CD14-positive monocyte (primary cell): ENCODE measurements at regions not wholly inside any gene's neighbourhood (a gene's known extent, or its start where the extent isn't known, plus 50 kb on each side); places are given as distances from the start of the nearest gene placed in this dataset.

Experiments used
- DNase-seq, 3 donors: peaks; one replicate each; pipeline ENCODE4 v3.0.0-alpha.2; 2011 to 2022
- H2AFZ ChIP-seq: 2 replicates; pipeline ENCODE4 v1.6.0; 2012; ENCODE audit warnings: mild to moderate bottlenecking, low read depth, low read length, inconsistent platforms; ENCODE audit not compliant: insufficient read depth, poor library complexity, severe bottlenecking
- H3K27ac ChIP-seq, 2 donors: 1 replicate in 1 of 2; 2 replicates in 1 of 2; pipeline ENCODE4 v1.5.1; 2012 to 2013; ENCODE audit warnings: low read length in 2 of 2, control low read depth in 1 of 2, inconsistent platforms in 1 of 2, low read depth in 1 of 2, mild to moderate bottlenecking in 1 of 2
- H3K27me3 ChIP-seq, 2 donors: one replicate each; pipeline versions ENCODE4 v1.6.0 to v1.6.1; 2011 to 2013; ENCODE audit warnings: low read length in 2 of 2; ENCODE audit not compliant: control insufficient read depth in 2 of 2, insufficient read depth in 2 of 2
- H3K36me3 ChIP-seq, 2 donors: replicated peaks in 1 of 2; 1 replicate in 1 of 2; 2 replicates in 1 of 2; pipeline versions ENCODE4 v1.5.1 to v1.6.1; 2012 to 2013; ENCODE audit warnings: low read length in 2 of 2, control low read depth in 1 of 2, inconsistent platforms in 1 of 2, mild to moderate bottlenecking in 1 of 2; ENCODE audit not compliant: insufficient read depth in 2 of 2, control insufficient read depth in 1 of 2
- H3K4me1 ChIP-seq, 2 donors: 1 replicate in 1 of 2; 2 replicates in 1 of 2; pipeline versions ENCODE4 v1.5.1 to v1.6.1; 2012 to 2013; ENCODE audit warnings: low read length in 2 of 2, control low read depth in 1 of 2, inconsistent platforms in 1 of 2, mild to moderate bottlenecking in 1 of 2, moderate library complexity in 1 of 2; ENCODE audit not compliant: insufficient read depth in 2 of 2, control insufficient read depth in 1 of 2
- H3K4me2 ChIP-seq: replicated peaks from 2 replicates; pipeline ENCODE3; 2012; ENCODE audit warnings: low read length, moderate library complexity, mild to moderate bottlenecking; ENCODE audit not compliant: poor library complexity, severe bottlenecking; ENCODE audit errors: extremely low read depth
- H3K4me3 ChIP-seq, 3 experiments: fragments of 200-600 bp in 1 of 3; sonication (generic) in 1 of 3; replicated peaks in 1 of 3; 1 replicate in 2 of 3; 2 replicates in 1 of 3; pipeline ENCODE4 v1.5.1; 2011 to 2013; ENCODE audit warnings: low read length in 3 of 3, mild to moderate bottlenecking in 3 of 3, control low read depth in 2 of 3, low read depth in 2 of 3, inconsistent platforms in 1 of 3, moderate library complexity in 1 of 3
- H3K79me2 ChIP-seq: 2 replicates; pipeline ENCODE4 v1.6.0; 2012; ENCODE audit warnings: mild to moderate bottlenecking, control low read depth, inconsistent platforms, low read length, moderate library complexity; ENCODE audit not compliant: insufficient read depth
- H3K9ac ChIP-seq: 2 replicates; pipeline ENCODE4 v1.6.0; 2017; ENCODE audit warnings: low read length, mild to moderate bottlenecking; ENCODE audit not compliant: insufficient read depth, poor library complexity, severe bottlenecking
- H3K9me3 ChIP-seq, 2 donors: replicated peaks in 1 of 2; 1 replicate in 1 of 2; 2 replicates in 1 of 2; pipeline versions ENCODE4 v1.5.1 to v1.6.1; 2012 to 2013; ENCODE audit warnings: low read length in 2 of 2, control low read depth in 1 of 2; ENCODE audit not compliant: control insufficient read depth in 1 of 2, insufficient read depth in 1 of 2
- H4K20me1 ChIP-seq: 2 replicates; pipeline ENCODE4 v1.6.0; 2012; ENCODE audit warnings: mild to moderate bottlenecking, low read length, control low read depth, moderate library complexity; ENCODE audit not compliant: insufficient read depth
- H3K27ac Mint-ChIP-seq, 7 donors: one replicate each; pipeline ENCODE4 v1.8.0; 2020; ENCODE audit warnings: mild to moderate bottlenecking in 7 of 7, mixed read lengths in 7 of 7, moderate library complexity in 6 of 7, inconsistent platforms in 2 of 7
- H3K27me3 Mint-ChIP-seq, 3 donors: one replicate each; pipeline ENCODE4 v1.8.0; 2021 to 2022; ENCODE audit warnings: low read depth in 3 of 3, mild to moderate bottlenecking in 3 of 3, mixed read lengths in 3 of 3, moderate library complexity in 3 of 3, inconsistent platforms in 1 of 3
- H3K36me3 Mint-ChIP-seq, 2 donors: one replicate each; pipeline ENCODE4 v1.8.0; 2020; ENCODE audit warnings: mixed read lengths in 2 of 2, inconsistent platforms in 1 of 2, mild to moderate bottlenecking in 1 of 2
- H3K4me1 Mint-ChIP-seq: one replicate; pipeline ENCODE4 v1.8.0; 2020; ENCODE audit warnings: mild to moderate bottlenecking, mixed read lengths
- H3K4me3 Mint-ChIP-seq, 2 donors: one replicate each; pipeline ENCODE4 v1.8.0; 2020; ENCODE audit warnings: mild to moderate bottlenecking in 2 of 2, mixed read lengths in 2 of 2, moderate library complexity in 1 of 2
- H3K9me3 Mint-ChIP-seq, 7 donors: one replicate each; pipeline ENCODE4 v1.8.0; 2020 to 2022; ENCODE audit warnings: mixed read lengths in 7 of 7, mild to moderate bottlenecking in 6 of 7, moderate library complexity in 6 of 7, inconsistent platforms in 2 of 7
- WGBS: methylation state at CpG from one replicate; pipeline ENCODE4 v1.1.5; 2013; ENCODE audit warnings: missing lambda C conversion rate; ENCODE audit not compliant: insufficient coverage; 5-methylcytosine and 5-hydroxymethylcytosine counted together
- intact Hi-C, 2 donors: fragments of 100-400 bp; cut with micrococcal nuclease; formaldehyde crosslinking; loops; one replicate each; pipeline versions ENCODE4 v1.15.0 to v1.15.1; 2023
- TF ChIP-seq, protein P1 (sequence below): fragments of 200-600 bp; IDR thresholded peaks from one replicate; pipeline ENCODE4 v1.8.0; 2022; ENCODE audit warnings: antibody characterized with exemption, mild to moderate bottlenecking

DNA sequence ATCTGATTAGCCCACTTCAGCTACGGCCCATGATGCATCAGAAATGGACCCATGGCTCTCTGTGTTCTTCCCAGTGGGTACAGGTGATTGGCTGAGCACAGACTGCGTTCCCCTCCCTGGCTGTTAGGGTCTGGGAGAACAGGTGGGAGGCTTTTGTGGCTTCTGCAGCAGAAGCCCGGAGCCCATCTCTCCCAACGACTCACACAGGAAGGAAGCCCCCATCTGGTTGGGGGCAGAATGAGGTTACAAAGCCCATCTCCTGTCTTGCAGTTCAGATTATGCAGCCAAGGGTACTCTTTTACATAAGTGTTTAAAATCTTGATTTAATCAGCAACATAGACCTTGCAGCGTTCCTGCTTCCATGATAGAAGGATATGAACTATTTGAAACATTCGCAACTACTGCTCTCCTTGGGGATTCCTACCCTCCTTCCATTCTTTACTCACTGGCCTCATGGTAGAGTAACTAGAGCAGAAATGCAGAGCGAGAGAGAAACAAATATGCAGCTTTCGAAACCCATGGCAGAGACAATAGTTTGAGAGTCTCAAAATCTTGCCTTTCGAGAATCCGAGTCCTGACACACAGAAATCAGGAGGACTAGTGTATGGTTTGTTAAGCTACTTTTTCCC, 291.3 kb downstream of the TLE3 start:
- H3K4me3 ChIP-seq: no peak overlapping the region
- H3K27ac Mint-ChIP-seq: peak overlapping the region in 1 of 7 donors; percentile 16
- peaks cover 39 to 49% of the 10 kb centered on the region in 2 donors for H3K4me1 ChIP-seq
- H3K4me3 Mint-ChIP-seq: peak overlapping the region in 1 of 2 donors; percentile 64
- H4K20me1 ChIP-seq: no peaks in the 10 kb centered on the region
- intact Hi-C loops: loop anchor here in 1 of 2 donors (5.0 kb wide), 2 partner anchors 44 to 79 kb away; no protein-coding TSS in a partner anchor
- no peak for DNase-seq
- no peak overlapping the region for H2AFZ ChIP-seq
- H3K9ac ChIP-seq: no peak overlapping the region
- 43% methylated on average over 1 of the region's 10 CpGs for WGBS
- peaks cover 0 to 5% of the 10 kb centered on the region in 2 donors for H3K36me3 Mint-ChIP-seq
- H3K79me2 ChIP-seq: no peaks in the 10 kb centered on the region
- peaks cover 44% of the 10 kb centered on the region for H3K4me1 Mint-ChIP-seq
- no peak overlapping the region for H3K4me2 ChIP-seq
- H3K27me3 ChIP-seq: no peaks in the 10 kb centered on the region
- H3K9me3 Mint-ChIP-seq: peaks cover 0 to 3% (median 0%) of the 10 kb centered on the region in 7 donors
- peaks cover 17 to 18% (median 17%) of the 10 kb centered on the region in 3 donors for H3K27me3 Mint-ChIP-seq
- TF ChIP-seq, protein P1, sequence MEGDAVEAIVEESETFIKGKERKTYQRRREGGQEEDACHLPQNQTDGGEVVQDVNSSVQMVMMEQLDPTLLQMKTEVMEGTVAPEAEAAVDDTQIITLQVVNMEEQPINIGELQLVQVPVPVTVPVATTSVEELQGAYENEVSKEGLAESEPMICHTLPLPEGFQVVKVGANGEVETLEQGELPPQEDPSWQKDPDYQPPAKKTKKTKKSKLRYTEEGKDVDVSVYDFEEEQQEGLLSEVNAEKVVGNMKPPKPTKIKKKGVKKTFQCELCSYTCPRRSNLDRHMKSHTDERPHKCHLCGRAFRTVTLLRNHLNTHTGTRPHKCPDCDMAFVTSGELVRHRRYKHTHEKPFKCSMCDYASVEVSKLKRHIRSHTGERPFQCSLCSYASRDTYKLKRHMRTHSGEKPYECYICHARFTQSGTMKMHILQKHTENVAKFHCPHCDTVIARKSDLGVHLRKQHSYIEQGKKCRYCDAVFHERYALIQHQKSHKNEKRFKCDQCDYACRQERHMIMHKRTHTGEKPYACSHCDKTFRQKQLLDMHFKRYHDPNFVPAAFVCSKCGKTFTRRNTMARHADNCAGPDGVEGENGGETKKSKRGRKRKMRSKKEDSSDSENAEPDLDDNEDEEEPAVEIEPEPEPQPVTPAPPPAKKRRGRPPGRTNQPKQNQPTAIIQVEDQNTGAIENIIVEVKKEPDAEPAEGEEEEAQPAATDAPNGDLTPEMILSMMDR: no peak
- no peaks in the 10 kb centered on the region for H3K36me3 ChIP-seq
- H3K9me3 ChIP-seq: no peaks in the 10 kb centered on the region
- no peak overlapping the region for H3K27ac ChIP-seq

DNA sequence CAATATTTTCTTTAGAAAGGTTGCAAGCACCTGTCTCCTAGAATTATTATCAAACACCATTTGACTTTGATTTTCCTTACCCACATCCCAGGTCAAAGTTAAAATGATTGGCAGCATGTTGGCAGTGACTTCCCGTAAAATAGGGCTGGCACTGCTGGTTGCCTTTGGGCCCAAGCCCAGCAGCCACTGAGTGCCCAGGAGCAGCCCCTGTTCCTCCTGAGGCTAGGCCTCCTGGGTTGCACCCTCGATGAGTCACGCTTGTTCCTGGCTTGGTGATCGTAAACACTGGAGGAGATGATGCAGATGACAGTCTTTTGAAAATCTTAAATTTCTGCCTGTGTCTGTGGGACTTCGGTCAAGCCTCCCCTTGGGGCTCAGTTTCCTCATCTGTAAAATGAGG, 290.0 kb downstream of the TLE3 start:
- Histone ChIP-seq H3K27ac (peak overlapping the region in 1 of 2 donors; percentile 76), H3K79me2 (no peaks in the 10 kb centered on the region), H2AFZ (no peak overlapping the region), H3K27me3 (no peaks in the 10 kb centered on the region), H3K9ac (peak overlapping the region; percentile 33), H3K4me2 (no peak overlapping the region), H4K20me1 (no peaks in the 10 kb centered on the region), H3K9me3 (no peaks in the 10 kb centered on the region), H3K4me3 (no peak overlapping the region), H3K36me3 (no peaks in the 10 kb centered on the region), H3K4me1 (peaks cover 39 to 49% of the 10 kb centered on the region in 2 donors)
- Mint-ChIP-seq H3K36me3 (peaks cover 0 to 5% of the 10 kb centered on the region in 2 donors), H3K9me3 (peaks cover 0 to 3% (median 0%) of the 10 kb centered on the region in 7 donors), H3K4me1 (peaks cover 46% of the 10 kb centered on the region), H3K27ac (peak overlapping the region; percentile 77 to 92 (median 83)), H3K27me3 (peaks cover 13 to 17% (median 14%) of the 10 kb centered on the region in 3 donors), H3K4me3 (no peak overlapping the region)
- DNase-seq: peak; percentile 76 to 90 (median 82)
- intact Hi-C loops: loop anchor here in 1 of 2 donors (5.0 kb wide), 2 partner anchors 45 to 80 kb away; no protein-coding TSS in a partner anchor
- WGBS: 13% methylated on average over 4 of the region's 5 CpGs
- TF ChIP-seq, protein P1: no peak
